Osteocyte (in vitro differentiated cells): ENCODE measurements at regions not wholly inside any gene's neighbourhood (a gene's known extent, or its start where the extent isn't known, plus 50 kb on each side); places are given as distances from the start of the nearest gene placed in this dataset.

Experiments used
- DNase-seq: peaks from one replicate; pipeline ENCODE4 v3.0.0; 2021; ENCODE audit warnings: mixed read lengths; ENCODE audit not compliant: unreplicated experiment; ENCODE audit errors: extremely low spot score
- H3K27ac Mint-ChIP-seq: one replicate; pipeline ENCODE4 v1.8.0; 2021; ENCODE audit warnings: mild to moderate bottlenecking, mixed read lengths; ENCODE audit not compliant: unreplicated experiment
- H3K27me3 Mint-ChIP-seq: one replicate; pipeline ENCODE4 v1.8.0; 2021; ENCODE audit warnings: mixed read lengths; ENCODE audit not compliant: unreplicated experiment
- H3K36me3 Mint-ChIP-seq: one replicate; pipeline ENCODE4 v1.8.0; 2021; ENCODE audit warnings: mixed read lengths; ENCODE audit not compliant: unreplicated experiment
- H3K4me1 Mint-ChIP-seq: one replicate; pipeline ENCODE4 v1.8.0; 2021; ENCODE audit warnings: mixed read lengths; ENCODE audit not compliant: unreplicated experiment
- H3K4me3 Mint-ChIP-seq: one replicate; pipeline ENCODE4 v1.8.0; 2021; ENCODE audit warnings: mild to moderate bottlenecking, moderate library complexity, mixed read lengths; ENCODE audit not compliant: unreplicated experiment
- H3K9me3 Mint-ChIP-seq: one replicate; pipeline ENCODE4 v1.8.0; 2021; ENCODE audit warnings: mixed read lengths; ENCODE audit not compliant: unreplicated experiment
- TF ChIP-seq, protein P1 (sequence below): fragments of 200-600 bp; sonication (generic); IDR thresholded peaks from 2 replicates; pipeline ENCODE4 v1.5.0; 2021; ENCODE audit warnings: antibody characterized with exemption, mild to moderate bottlenecking, moderate library complexity

- Mint-ChIP-seq H3K9me3 (peaks cover 7% of the 10 kb centered on the region), H3K4me3 (no peak overlapping the region), H3K4me1 (no peaks in the 10 kb centered on the region)
Measured at GRCh38 chrX:125101971-125102755, 217.5 kb upstream of the TEX13C start.

GRCh38 chrX:125103693-125104092, 216.0 kb upstream of the TEX13C start:
- Mint-ChIP-seq H3K9me3 (peaks cover 7% of the 10 kb centered on the region), H3K4me3 (no peak overlapping the region), H3K36me3 (no peaks in the 10 kb centered on the region), H3K4me1 (no peaks in the 10 kb centered on the region), H3K27ac (no peak overlapping the region), H3K27me3 (no peaks in the 10 kb centered on the region)
- TF ChIP-seq, protein P1, sequence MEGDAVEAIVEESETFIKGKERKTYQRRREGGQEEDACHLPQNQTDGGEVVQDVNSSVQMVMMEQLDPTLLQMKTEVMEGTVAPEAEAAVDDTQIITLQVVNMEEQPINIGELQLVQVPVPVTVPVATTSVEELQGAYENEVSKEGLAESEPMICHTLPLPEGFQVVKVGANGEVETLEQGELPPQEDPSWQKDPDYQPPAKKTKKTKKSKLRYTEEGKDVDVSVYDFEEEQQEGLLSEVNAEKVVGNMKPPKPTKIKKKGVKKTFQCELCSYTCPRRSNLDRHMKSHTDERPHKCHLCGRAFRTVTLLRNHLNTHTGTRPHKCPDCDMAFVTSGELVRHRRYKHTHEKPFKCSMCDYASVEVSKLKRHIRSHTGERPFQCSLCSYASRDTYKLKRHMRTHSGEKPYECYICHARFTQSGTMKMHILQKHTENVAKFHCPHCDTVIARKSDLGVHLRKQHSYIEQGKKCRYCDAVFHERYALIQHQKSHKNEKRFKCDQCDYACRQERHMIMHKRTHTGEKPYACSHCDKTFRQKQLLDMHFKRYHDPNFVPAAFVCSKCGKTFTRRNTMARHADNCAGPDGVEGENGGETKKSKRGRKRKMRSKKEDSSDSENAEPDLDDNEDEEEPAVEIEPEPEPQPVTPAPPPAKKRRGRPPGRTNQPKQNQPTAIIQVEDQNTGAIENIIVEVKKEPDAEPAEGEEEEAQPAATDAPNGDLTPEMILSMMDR, result no peak
- no peak for DNase-seq

More at GRCh38 chrX:125101971-125102755, 217.5 kb upstream of the TEX13C start:
- no peaks in the 10 kb centered on the region for H3K27me3 Mint-ChIP-seq
- no peaks in the 10 kb centered on the region for H3K36me3 Mint-ChIP-seq
- H3K27ac Mint-ChIP-seq, result no peak overlapping the region
- no peak for DNase-seq
- TF ChIP-seq, protein P1, result no peak

DNA sequence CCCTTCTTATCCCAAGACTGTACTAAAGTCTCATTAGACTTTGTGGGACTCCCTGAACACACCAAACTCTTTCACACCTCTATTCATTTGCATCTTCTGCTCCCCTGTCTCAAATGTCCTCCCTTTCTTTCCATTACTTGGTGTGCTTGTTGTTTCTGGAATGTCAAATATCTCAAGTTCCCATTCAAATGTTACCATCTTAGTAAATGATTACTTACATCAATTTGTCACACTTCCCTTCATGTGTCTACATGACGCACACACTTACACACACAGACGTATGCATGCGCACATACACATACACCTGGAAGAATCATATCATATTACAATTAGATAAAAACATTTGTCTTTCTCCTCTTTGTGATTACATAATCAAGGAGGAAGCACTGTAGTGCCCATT, 210.8 kb upstream of the TEX13C start:
- H3K9me3 Mint-ChIP-seq, result peaks cover 7% of the 10 kb centered on the region
- no peaks in the 10 kb centered on the region for H3K36me3 Mint-ChIP-seq
- no peak overlapping the region for H3K27ac Mint-ChIP-seq
- no peaks in the 10 kb centered on the region for H3K27me3 Mint-ChIP-seq
- TF ChIP-seq, protein P1, result no peak
- H3K4me3 Mint-ChIP-seq, result no peak overlapping the region
- H3K4me1 Mint-ChIP-seq, result no peaks in the 10 kb centered on the region
- no peak for DNase-seq

DNA sequence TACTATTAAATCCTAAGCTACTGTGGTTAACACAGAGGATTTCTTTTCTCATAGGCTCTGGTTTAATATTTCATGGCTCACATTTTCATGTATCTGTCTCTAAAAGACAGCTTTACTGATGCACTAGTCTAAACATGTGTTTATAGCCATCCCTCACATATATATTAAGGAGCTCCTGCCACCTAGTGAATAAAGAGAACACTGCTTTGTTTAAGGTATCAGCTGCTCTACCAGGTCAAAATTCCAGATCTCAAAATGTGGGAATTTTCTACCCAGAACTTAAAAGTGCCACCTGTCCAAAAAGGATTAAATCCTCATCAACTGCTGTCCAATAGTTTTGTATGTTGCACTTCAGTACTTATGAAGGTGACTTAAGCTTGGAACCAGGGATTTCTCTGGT, 188.5 kb upstream of the TEX13C start:
- Mint-ChIP-seq H3K36me3 (no peaks in the 10 kb centered on the region), H3K4me1 (no peaks in the 10 kb centered on the region), H3K9me3 (no peaks in the 10 kb centered on the region), H3K27me3 (no peaks in the 10 kb centered on the region), H3K4me3 (no peak overlapping the region), H3K27ac (no peak overlapping the region)
- no peak for DNase-seq
- TF ChIP-seq, protein P1, result peak; percentile 53

- no peak overlapping the region for H3K4me3 Mint-ChIP-seq
- H3K27ac Mint-ChIP-seq, result no peak overlapping the region
- H3K4me1 Mint-ChIP-seq, result no peaks in the 10 kb centered on the region
- H3K27me3 Mint-ChIP-seq, result no peaks in the 10 kb centered on the region
- no peaks in the 10 kb centered on the region for H3K36me3 Mint-ChIP-seq
- no peak for DNase-seq
- H3K9me3 Mint-ChIP-seq, result no peaks in the 10 kb centered on the region
- TF ChIP-seq, protein P1, result peak; percentile 38
Measured at GRCh38 chrX:125132274-125132673, 187.4 kb upstream of the TEX13C start.
